SK-N-SH (cell line): ENCODE measurements at regions not wholly inside any gene's neighbourhood (a gene's known extent, or its start where the extent isn't known, plus 50 kb on each side); places are given as distances from the start of the nearest gene placed in this dataset.
"Not testable (repeated sequence)": the region's sequence is repeated elsewhere in the genome, so short reads cannot be mapped to it uniquely, and the experiment has no call there.

Source experiments
- ELF1 ChIP-seq: IDR thresholded peaks from 2 replicates; pipeline ENCODE4 v1.4.0; 2012
- EP300 ChIP-seq, 2 experiments: IDR thresholded peaks; 2 replicates each; pipeline versions ENCODE4 v1.4.0 to v1.6.1; 2012; ENCODE audit warnings: borderline replicate concordance in 1 of 2, low read depth in 1 of 2, low read length in 1 of 2
- EZH2phosphoT487 ChIP-seq: fragments of 200-600 bp; sonication (generic); IDR thresholded peaks from 2 replicates; pipeline ENCODE4 v1.6.1; 2017; ENCODE audit warnings: low read depth, mixed run types, mild to moderate bottlenecking, antibody characterized with exemption, moderate library complexity, borderline replicate concordance
- POLR2AphosphoS5 ChIP-seq: IDR thresholded peaks from 2 replicates; pipeline ENCODE4 v1.6.1; 2012; ENCODE audit warnings: low read depth, low read length
- RAD21 ChIP-seq: IDR thresholded peaks from 2 replicates; pipeline ENCODE4 v1.6.1; 2012; ENCODE audit warnings: mild to moderate bottlenecking, low read length
- SIN3A ChIP-seq: IDR thresholded peaks from 2 replicates; pipeline ENCODE4 v1.6.1; 2012; ENCODE audit warnings: low read depth, mild to moderate bottlenecking, low read length, moderate library complexity, borderline replicate concordance
- TAF1 ChIP-seq: IDR thresholded peaks from 2 replicates; pipeline ENCODE4 v1.6.1; 2012; ENCODE audit warnings: low read depth, mild to moderate bottlenecking, low read length, moderate library complexity, borderline replicate concordance
- TCF12 ChIP-seq: IDR thresholded peaks from 2 replicates; pipeline ENCODE4 v1.4.0; 2012
- TEAD4 ChIP-seq: IDR thresholded peaks from 2 replicates; pipeline ENCODE4 v1.4.0; 2012; ENCODE audit warnings: mild to moderate bottlenecking, borderline replicate concordance; ENCODE audit not compliant: insufficient read depth
- TF ChIP-seq, protein P1 (sequence below): fragments of 200-600 bp; sonication (generic); IDR thresholded peaks from 2 replicates; pipeline ENCODE4 v1.6.1; 2017; ENCODE audit warnings: antibody characterized with exemption, mild to moderate bottlenecking, moderate library complexity
- TF ChIP-seq, protein P2 (sequence below): IDR thresholded peaks from 2 replicates; pipeline ENCODE4 v1.4.0; 2012; ENCODE audit warnings: low read depth, borderline replicate concordance
- TF ChIP-seq, protein P3 (sequence below): IDR thresholded peaks from 2 replicates; pipeline ENCODE4 v1.4.0; 2012; ENCODE audit warnings: low read depth
- TF ChIP-seq, protein P4 (sequence below): IDR thresholded peaks from 2 replicates; pipeline ENCODE4 v1.4.0; 2012; ENCODE audit warnings: low read depth, borderline replicate concordance

DNA sequence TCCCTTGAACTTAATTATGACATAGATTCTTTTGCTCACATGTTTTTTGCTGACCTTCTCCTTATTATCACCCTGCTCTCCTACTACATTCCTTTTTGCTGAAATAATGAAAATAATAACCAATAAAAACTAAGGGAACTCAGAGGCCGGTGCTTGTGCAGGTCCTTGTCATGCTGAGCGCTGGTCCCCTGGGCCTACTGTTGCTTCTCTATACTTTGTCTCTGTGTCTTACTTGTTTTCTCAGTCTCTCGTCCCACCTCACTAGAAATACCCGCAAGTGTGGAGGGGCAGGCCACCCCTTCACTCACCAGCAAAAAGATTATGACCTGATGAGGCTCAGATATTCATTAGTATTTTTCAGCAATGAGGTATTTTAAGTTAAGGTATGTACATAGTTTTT, 3918.8 kb upstream of the OR11H1 start:
- TF ChIP-seq, protein P1, sequence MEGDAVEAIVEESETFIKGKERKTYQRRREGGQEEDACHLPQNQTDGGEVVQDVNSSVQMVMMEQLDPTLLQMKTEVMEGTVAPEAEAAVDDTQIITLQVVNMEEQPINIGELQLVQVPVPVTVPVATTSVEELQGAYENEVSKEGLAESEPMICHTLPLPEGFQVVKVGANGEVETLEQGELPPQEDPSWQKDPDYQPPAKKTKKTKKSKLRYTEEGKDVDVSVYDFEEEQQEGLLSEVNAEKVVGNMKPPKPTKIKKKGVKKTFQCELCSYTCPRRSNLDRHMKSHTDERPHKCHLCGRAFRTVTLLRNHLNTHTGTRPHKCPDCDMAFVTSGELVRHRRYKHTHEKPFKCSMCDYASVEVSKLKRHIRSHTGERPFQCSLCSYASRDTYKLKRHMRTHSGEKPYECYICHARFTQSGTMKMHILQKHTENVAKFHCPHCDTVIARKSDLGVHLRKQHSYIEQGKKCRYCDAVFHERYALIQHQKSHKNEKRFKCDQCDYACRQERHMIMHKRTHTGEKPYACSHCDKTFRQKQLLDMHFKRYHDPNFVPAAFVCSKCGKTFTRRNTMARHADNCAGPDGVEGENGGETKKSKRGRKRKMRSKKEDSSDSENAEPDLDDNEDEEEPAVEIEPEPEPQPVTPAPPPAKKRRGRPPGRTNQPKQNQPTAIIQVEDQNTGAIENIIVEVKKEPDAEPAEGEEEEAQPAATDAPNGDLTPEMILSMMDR, result not testable (repeated sequence)
- TF ChIP-seq, protein P2, sequence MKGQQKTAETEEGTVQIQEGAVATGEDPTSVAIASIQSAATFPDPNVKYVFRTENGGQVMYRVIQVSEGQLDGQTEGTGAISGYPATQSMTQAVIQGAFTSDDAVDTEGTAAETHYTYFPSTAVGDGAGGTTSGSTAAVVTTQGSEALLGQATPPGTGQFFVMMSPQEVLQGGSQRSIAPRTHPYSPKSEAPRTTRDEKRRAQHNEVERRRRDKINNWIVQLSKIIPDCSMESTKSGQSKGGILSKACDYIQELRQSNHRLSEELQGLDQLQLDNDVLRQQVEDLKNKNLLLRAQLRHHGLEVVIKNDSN, result not testable (repeated sequence)
- TF ChIP-seq POLR2AphosphoS5; TAF1; EZH2phosphoT487; SIN3A; EP300 (IDR thresholded peaks at IDR 0.05; ENCODE audit: borderline replicate concordance in 1 of 2, low read depth in 1 of 2, low read length in 1 of 2); TEAD4; ELF1; TCF12; RAD21: not testable (repeated sequence)
- TF ChIP-seq, protein P3, sequence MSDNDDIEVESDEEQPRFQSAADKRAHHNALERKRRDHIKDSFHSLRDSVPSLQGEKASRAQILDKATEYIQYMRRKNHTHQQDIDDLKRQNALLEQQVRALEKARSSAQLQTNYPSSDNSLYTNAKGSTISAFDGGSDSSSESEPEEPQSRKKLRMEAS, result not testable (repeated sequence)
- TF ChIP-seq, protein P4, sequence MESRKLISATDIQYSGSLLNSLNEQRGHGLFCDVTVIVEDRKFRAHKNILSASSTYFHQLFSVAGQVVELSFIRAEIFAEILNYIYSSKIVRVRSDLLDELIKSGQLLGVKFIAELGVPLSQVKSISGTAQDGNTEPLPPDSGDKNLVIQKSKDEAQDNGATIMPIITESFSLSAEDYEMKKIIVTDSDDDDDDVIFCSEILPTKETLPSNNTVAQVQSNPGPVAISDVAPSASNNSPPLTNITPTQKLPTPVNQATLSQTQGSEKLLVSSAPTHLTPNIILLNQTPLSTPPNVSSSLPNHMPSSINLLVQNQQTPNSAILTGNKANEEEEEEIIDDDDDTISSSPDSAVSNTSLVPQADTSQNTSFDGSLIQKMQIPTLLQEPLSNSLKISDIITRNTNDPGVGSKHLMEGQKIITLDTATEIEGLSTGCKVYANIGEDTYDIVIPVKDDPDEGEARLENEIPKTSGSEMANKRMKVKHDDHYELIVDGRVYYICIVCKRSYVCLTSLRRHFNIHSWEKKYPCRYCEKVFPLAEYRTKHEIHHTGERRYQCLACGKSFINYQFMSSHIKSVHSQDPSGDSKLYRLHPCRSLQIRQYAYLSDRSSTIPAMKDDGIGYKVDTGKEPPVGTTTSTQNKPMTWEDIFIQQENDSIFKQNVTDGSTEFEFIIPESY, result not testable (repeated sequence)
